ENCODE measurements at regions not wholly inside any gene's neighbourhood (a gene's known extent, or its start where the extent isn't known, plus 50 kb on each side); places are given as distances from the start of the nearest gene placed in this dataset.

DNA sequence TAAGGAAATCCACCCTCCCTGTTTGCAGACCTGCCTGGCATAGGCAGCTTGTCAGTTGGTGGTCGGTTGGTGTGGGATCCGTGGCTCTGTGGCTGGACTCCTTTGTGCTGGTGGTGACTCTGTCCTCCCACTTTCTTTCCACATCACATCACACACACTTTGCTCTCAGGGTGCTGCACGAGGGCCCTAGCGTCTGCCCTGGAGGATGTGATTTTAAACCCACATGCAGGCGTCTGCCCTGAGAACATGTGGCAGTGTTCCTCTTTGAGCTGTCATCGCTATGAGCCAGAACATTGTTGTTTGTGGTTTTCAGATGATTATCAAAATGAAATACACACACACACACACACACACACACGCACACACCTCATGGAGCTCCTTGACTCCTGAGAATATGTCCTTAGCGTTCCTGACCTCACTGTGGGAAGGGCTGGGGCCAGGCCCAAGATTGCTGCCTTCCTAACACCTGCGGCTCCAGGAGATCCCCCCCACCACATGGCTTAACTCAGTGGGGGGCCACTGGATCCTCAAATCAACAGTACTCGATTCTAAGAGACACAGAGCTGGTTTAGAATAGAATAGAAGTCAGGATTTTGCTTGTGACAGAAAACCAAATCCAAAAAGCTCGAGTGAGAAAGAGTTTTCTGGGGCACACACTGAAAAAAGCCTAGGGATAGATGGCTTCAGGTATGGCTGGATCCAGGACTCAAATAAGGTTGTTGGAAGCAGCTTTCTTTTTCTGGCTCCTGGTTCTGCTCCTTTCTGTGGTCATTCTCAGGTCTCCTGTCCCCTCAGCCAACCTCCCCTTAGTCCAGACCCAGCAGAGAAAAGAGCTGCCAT, 54.8 kb downstream of the RTP5 start:
- Mint-ChIP-seq H3K27ac (no peak overlapping the region), H3K9me3 (peaks cover 9% of the 10 kb centered on the region), H3K36me3 (no peaks in the 10 kb centered on the region), H3K4me3 (no peak overlapping the region), H3K4me1 (no peaks in the 10 kb centered on the region), H3K27me3 (ENCODE audit: low read depth) (peaks cover 11% of the 10 kb centered on the region)
- no peak for DNase-seq (ENCODE audit: low spot score in 2 of 2, unreplicated experiment in 2 of 2)
- TF ChIP-seq, protein P1, sequence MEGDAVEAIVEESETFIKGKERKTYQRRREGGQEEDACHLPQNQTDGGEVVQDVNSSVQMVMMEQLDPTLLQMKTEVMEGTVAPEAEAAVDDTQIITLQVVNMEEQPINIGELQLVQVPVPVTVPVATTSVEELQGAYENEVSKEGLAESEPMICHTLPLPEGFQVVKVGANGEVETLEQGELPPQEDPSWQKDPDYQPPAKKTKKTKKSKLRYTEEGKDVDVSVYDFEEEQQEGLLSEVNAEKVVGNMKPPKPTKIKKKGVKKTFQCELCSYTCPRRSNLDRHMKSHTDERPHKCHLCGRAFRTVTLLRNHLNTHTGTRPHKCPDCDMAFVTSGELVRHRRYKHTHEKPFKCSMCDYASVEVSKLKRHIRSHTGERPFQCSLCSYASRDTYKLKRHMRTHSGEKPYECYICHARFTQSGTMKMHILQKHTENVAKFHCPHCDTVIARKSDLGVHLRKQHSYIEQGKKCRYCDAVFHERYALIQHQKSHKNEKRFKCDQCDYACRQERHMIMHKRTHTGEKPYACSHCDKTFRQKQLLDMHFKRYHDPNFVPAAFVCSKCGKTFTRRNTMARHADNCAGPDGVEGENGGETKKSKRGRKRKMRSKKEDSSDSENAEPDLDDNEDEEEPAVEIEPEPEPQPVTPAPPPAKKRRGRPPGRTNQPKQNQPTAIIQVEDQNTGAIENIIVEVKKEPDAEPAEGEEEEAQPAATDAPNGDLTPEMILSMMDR (IDR thresholded peaks at IDR 0.05; ENCODE audit: unreplicated experiment): no peak

DNA sequence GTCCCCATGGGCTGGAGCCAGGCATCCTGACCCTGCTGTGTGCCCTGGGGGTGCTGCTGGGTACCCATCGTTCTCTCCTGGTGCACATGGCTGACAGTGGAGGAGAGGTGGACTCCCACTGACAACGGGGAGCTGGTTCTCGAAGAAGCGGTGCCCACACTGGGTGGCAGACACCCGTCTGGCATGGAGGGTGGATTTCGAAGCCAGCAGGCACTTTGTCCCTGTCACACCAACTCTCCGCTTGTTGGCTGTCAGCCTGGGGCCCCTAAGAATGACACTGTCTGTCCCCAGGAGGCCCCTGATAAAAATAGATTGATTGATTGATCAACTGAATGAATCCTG, 55.4 kb downstream of the RTP5 start:
- H3K27me3 Mint-ChIP-seq (ENCODE audit: low read depth): peaks cover 7% of the 10 kb centered on the region
- no peaks in the 10 kb centered on the region for H3K36me3 Mint-ChIP-seq
- no peak overlapping the region for H3K27ac Mint-ChIP-seq
- no peak overlapping the region for H3K4me3 Mint-ChIP-seq
- TF ChIP-seq, protein P1 (IDR thresholded peaks at IDR 0.05; ENCODE audit: unreplicated experiment): no peak
- DNase-seq (ENCODE audit: low spot score in 2 of 2, unreplicated experiment in 2 of 2): no peak
- peaks cover 3% of the 10 kb centered on the region for H3K9me3 Mint-ChIP-seq
- H3K4me1 Mint-ChIP-seq: no peaks in the 10 kb centered on the region

DNA sequence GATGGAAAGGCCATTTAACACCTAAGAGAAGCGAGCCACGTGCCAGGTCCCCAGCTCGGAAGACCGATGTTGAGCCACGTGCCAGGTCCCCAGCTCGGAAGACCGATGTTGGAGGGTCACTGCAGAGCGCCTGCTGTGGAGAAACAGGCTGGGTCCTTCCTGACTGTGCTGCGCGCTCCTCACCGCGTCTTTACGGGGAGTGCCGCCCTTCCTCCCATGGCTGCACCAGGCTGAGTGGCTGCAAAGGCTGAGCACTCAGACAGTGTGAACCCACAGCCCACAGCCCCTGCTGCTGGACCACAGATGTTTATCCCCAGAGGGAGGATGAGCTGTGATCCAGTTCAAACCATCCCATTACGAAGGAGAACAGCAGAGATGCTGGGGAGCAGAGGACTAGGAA, 55.7 kb downstream of the RTP5 start:
- H3K4me3 Mint-ChIP-seq: no peak overlapping the region

DNA sequence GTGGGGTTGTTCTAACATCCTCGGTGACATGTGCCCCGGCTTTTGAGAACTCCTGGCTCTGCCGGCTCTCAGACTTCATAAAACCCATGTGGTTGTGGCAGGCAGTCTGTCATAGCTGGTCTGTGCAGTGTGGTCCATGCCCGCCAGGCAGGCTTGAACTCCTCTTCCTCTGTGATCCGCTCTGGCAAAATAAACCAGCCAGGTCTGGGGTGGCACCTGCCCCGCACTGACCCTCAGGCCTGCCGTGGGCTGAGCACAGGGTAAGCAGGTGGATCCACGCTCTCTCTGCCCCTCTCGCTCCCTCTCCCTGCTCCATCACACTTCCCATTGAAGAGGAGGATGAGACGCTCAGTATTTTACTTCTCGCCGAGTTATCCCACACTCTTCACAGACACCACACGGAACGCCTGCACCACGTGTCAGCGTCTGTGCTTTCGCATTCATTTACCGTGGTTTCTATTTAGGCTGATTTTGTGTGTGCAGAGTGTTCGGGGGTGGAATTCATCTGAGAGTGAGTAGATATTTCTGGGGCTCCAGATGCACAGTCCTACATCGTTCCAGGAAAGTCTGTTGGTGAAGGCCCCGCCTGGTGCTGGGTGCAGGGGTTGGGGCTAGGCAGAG, 56.4 kb downstream of the RTP5 start:
- peaks cover 7% of the 10 kb centered on the region for H3K27me3 Mint-ChIP-seq (ENCODE audit: low read depth)
- TF ChIP-seq, protein P1 (IDR thresholded peaks at IDR 0.05; ENCODE audit: unreplicated experiment): no peak

More for the DNA sequence above, 55.7 kb downstream of the RTP5 start:
- Mint-ChIP-seq H3K36me3 (no peaks in the 10 kb centered on the region), H3K27me3 (ENCODE audit: low read depth) (peaks cover 7% of the 10 kb centered on the region), H3K9me3 (no peaks in the 10 kb centered on the region), H3K4me1 (no peaks in the 10 kb centered on the region), H3K27ac (no peak overlapping the region)
- TF ChIP-seq, protein P1 (IDR thresholded peaks at IDR 0.05; ENCODE audit: unreplicated experiment): no peak
- no peak for DNase-seq (ENCODE audit: low spot score in 2 of 2, unreplicated experiment in 2 of 2)

DNA sequence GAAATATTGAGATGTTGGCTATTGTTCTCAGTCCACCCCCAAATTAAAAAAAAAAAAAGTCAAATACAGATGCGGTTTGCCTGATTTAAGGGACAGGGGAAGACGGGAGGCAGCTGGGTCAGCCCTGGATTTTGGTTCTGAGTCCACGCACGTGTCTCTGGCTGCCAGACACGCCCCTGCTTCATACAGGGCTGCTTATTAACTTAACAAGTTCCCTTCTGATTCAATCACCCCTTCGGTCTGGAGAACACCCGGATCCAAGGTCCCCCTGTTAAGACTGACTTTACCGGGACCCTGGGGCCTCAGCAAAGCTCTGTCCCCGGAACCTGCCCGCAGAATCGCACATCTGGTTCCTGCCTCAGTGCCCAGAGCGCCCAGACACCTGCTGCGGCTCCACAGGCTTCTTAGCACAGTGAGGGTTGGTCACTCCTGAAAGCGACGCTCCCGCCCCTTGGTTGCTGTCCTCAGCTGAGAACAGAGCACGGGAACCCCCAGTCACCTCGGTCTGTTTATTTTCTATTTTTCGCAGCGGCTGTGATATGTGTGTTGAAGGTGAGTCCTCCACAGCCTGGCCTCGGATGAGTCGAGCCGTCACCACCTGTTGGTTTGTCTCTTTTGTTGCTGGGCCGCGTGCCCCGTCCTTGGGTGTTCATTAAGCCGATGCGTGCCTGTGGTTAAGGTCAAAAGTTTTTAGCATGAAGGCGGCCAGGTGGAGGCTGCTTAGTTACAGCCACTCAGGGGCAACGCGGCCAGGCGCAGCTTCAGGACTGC, 57.2 kb downstream of the RTP5 start:
- TF ChIP-seq, protein P1 (IDR thresholded peaks at IDR 0.05; ENCODE audit: unreplicated experiment): no peak
- H3K27me3 Mint-ChIP-seq (ENCODE audit: low read depth): peaks cover 7% of the 10 kb centered on the region
- no peak overlapping the region for H3K27ac Mint-ChIP-seq
- no peaks in the 10 kb centered on the region for H3K4me1 Mint-ChIP-seq
- H3K36me3 Mint-ChIP-seq: no peaks in the 10 kb centered on the region
- no peak overlapping the region for H3K4me3 Mint-ChIP-seq
- no peak for DNase-seq (ENCODE audit: low spot score in 2 of 2, unreplicated experiment in 2 of 2)
- no peaks in the 10 kb centered on the region for H3K9me3 Mint-ChIP-seq

More for the DNA sequence above, 56.4 kb downstream of the RTP5 start:
- no peak overlapping the region for H3K4me3 Mint-ChIP-seq
- H3K27ac Mint-ChIP-seq: no peak overlapping the region
- no peaks in the 10 kb centered on the region for H3K9me3 Mint-ChIP-seq
- H3K36me3 Mint-ChIP-seq: no peaks in the 10 kb centered on the region
- no peak for DNase-seq (ENCODE audit: low spot score in 2 of 2, unreplicated experiment in 2 of 2)
- H3K4me1 Mint-ChIP-seq: no peaks in the 10 kb centered on the region

Data from mesothelial cell of epicardium (in vitro differentiated cells).